H1 (cell line): ENCODE measurements at regions not wholly inside any gene's neighbourhood (a gene's known extent, or its start where the extent isn't known, plus 50 kb on each side); places are given as distances from the start of the nearest gene placed in this dataset.

Experiments
- CHD7 ChIP-seq: fragments of 300-600 bp; sonication (generic); IDR thresholded peaks from 2 replicates; pipeline ENCODE4 v1.7.1; 2012; ENCODE audit warnings: low read length, moderate library complexity, mild to moderate bottlenecking, inconsistent platforms; ENCODE audit not compliant: insufficient replicate concordance
- HDAC6 ChIP-seq: IDR thresholded peaks from one replicate; pipeline ENCODE4 v1.7.1; 2012; ENCODE audit warnings: low read depth, mild to moderate bottlenecking, inconsistent platforms, low read length, moderate library complexity
- TBP ChIP-seq: IDR thresholded peaks from 2 replicates; pipeline ENCODE4 v1.6.1; 2011; ENCODE audit warnings: low read depth, low read length, improper control_type of control experiment

DNA sequence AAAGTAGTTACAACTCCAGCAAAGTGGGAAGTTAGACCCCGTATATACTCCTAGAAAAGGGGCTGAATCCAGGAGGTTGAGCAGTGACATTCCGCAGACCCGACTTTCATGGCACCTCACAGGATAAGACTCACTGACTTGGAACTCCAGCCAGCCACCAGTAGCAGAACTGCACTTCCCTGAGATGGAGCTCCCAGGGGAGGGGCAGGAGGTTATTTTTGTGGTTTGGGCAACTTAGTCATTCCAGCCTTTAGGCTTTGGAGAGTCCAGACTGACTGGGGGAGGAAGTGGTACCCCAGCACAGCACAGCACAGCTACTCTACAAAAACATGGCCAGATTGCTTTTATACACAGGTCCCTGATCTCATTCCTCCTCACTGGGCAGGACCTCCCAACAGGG, 319.1 kb downstream of the PCDH19 start (continued):
- TF ChIP-seq TBP (no peak), CHD7 (no peak), HDAC6 (no peak)
